ENCODE measurements at regions not wholly inside any gene's neighbourhood (a gene's known extent, or its start where the extent isn't known, plus 50 kb on each side); places are given as distances from the start of the nearest gene placed in this dataset.
"Not testable (repeated sequence)": the region's sequence is repeated elsewhere in the genome, so short reads cannot be mapped to it uniquely, and the experiment has no call there.

- no peak for TF ChIP-seq CTCF (IDR thresholded peaks at IDR 0.05; ENCODE audit: low read depth, low read length)
- DNase-seq (ENCODE audit: extremely low read depth, low read depth): no peak
Observed at GRCh38 chr12:131331148-131331750, 377.5 kb downstream of the ADGRD1 start.

- no peak for TF ChIP-seq CTCF (IDR thresholded peaks at IDR 0.05; ENCODE audit: low read depth, low read length)
- DNase-seq (ENCODE audit: extremely low read depth, low read depth): no peak
Observed at GRCh38 chr12:131332224-131332623, 378.5 kb downstream of the ADGRD1 start.

- no peak for TF ChIP-seq CTCF (IDR thresholded peaks at IDR 0.05; ENCODE audit: low read depth, low read length)
- no peak for DNase-seq (ENCODE audit: extremely low read depth, low read depth)
Observed at GRCh38 chr12:131333136-131333535, 377.8 kb upstream of the SFSWAP start.

GRCh38 chr12:131333621-131334440, 377.1 kb upstream of the SFSWAP start:
- no peak for DNase-seq (ENCODE audit: extremely low read depth, low read depth)
- TF ChIP-seq CTCF (IDR thresholded peaks at IDR 0.05; ENCODE audit: low read depth, low read length): no peak

GRCh38 chr12:131334835-131335234, 376.1 kb upstream of the SFSWAP start:
- TF ChIP-seq CTCF (IDR thresholded peaks at IDR 0.05; ENCODE audit: low read depth, low read length): no peak
- DNase-seq (ENCODE audit: extremely low read depth, low read depth): no peak

- no peak for TF ChIP-seq CTCF (IDR thresholded peaks at IDR 0.05; ENCODE audit: low read depth, low read length)
- DNase-seq (ENCODE audit: extremely low read depth, low read depth): no peak
Observed at GRCh38 chr12:131335456-131335855, 375.4 kb upstream of the SFSWAP start.

GRCh38 chr12:131337861-131338260, 373.0 kb upstream of the SFSWAP start:
- not testable (repeated sequence) for DNase-seq (ENCODE audit: extremely low read depth, low read depth)
